ENCODE measurements at regions not wholly inside any gene's neighbourhood (a gene's known extent, or its start where the extent isn't known, plus 50 kb on each side); places are given as distances from the start of the nearest gene placed in this dataset.

DNA sequence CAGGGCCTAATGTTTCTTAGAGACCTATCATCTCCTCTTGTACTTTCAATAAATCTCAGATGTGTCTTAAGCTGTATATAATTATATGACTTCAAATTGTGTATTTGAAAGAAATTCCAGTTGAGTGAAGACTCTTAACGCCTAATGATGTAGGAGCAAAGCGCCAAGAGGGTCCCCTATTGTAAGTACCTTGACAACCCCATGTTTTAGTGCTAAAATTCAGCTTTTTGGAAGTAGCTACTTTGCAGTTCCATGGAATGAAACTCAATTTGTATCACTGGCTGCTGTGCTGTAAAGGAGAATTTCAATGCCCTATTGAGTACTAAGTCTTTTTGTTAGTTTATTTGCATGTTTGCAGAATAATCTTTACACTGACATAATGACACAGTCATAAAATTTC is 1826.6 kb upstream of the AGA start:
- no peak for TF ChIP-seq POLR2A (IDR thresholded peaks at IDR 0.05; ENCODE audit: low read depth, low read length)
- TF ChIP-seq TAF1 (IDR thresholded peaks at IDR 0.05; ENCODE audit: borderline replicate concordance, low read depth, low read length) = no peak
